NB4 (cell line): ENCODE measurements at regions not wholly inside any gene's neighbourhood (a gene's known extent, or its start where the extent isn't known, plus 50 kb on each side); places are given as distances from the start of the nearest gene placed in this dataset.

Experiments
- POLR2A ChIP-seq: IDR thresholded peaks from 2 replicates; pipeline ENCODE4 v1.6.1; 2011; ENCODE audit warnings: mild to moderate bottlenecking; ENCODE audit not compliant: insufficient read length; ENCODE audit errors: extremely low read depth
- TF ChIP-seq, protein P1 (sequence below): IDR thresholded peaks from one replicate; pipeline ENCODE4 v1.5.1; 2012; ENCODE audit warnings: low read depth, low read length
- TF ChIP-seq, protein P2 (sequence below): IDR thresholded peaks from 2 replicates; pipeline ENCODE4 v1.6.1; 2011; ENCODE audit warnings: low read depth, low read length

DNA sequence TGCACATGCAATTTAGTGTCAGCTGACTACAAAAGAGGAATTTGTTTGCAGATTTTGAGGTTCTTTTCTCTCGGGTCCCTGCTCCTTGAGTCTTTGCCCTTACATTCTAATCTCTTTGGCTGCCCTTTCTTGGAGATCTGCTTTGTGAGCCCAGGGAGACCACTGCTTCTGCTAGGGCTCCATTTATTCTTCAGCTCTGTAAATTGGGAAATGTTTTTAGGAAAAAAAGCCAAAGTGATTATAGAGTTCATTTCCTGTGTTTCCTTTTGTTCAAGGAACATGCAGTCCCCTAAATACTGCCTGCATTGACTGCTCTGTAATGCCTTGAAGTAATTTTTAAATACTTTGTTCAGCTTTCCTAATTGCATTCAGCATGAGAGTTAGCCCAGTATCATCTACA lies 197.4 kb downstream of the CSNK1G3 start:
- TF ChIP-seq POLR2A, result no peak
- TF ChIP-seq, protein P1, sequence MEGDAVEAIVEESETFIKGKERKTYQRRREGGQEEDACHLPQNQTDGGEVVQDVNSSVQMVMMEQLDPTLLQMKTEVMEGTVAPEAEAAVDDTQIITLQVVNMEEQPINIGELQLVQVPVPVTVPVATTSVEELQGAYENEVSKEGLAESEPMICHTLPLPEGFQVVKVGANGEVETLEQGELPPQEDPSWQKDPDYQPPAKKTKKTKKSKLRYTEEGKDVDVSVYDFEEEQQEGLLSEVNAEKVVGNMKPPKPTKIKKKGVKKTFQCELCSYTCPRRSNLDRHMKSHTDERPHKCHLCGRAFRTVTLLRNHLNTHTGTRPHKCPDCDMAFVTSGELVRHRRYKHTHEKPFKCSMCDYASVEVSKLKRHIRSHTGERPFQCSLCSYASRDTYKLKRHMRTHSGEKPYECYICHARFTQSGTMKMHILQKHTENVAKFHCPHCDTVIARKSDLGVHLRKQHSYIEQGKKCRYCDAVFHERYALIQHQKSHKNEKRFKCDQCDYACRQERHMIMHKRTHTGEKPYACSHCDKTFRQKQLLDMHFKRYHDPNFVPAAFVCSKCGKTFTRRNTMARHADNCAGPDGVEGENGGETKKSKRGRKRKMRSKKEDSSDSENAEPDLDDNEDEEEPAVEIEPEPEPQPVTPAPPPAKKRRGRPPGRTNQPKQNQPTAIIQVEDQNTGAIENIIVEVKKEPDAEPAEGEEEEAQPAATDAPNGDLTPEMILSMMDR, result no peak
- TF ChIP-seq, protein P2, sequence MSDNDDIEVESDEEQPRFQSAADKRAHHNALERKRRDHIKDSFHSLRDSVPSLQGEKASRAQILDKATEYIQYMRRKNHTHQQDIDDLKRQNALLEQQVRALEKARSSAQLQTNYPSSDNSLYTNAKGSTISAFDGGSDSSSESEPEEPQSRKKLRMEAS, result no peak
